Panc1 (cell line): ENCODE measurements at regions not wholly inside any gene's neighbourhood (a gene's known extent, or its start where the extent isn't known, plus 50 kb on each side); places are given as distances from the start of the nearest gene placed in this dataset.

ENCODE experiments used
- ATAC-seq: fragments of 200-7000 bp; cut with Tn5 transposase; 2 replicates; pipeline ENCODE4 v1.9.1; 2020; ENCODE audit warnings: mild to moderate bottlenecking, moderate library complexity
- BruUV-seq: library from RNA; stranded (reverse); fragments of 400-500 nt; replicated peaks from 2 replicates; lab custom pipeline; 2021; lab: Mats Ljungman, UMichigan
- CTCF ChIA-PET: fragments of 300-600 bp; sonication (Branson Sonifier 250); formaldehyde crosslinking; loops from one replicate; lab custom pipeline; 2022; ENCODE audit warnings: antibody characterized with exemption; lab: Charles Lee
- POLR2A ChIA-PET: fragments of 300-600 bp; sonication (Branson Sonifier 250); formaldehyde crosslinking; loops from one replicate; lab custom pipeline; 2022; ENCODE audit warnings: antibody characterized with exemption; lab: Charles Lee
- DNase-seq: peaks from one replicate; pipeline ENCODE4 v3.0.0-alpha.2; 2010; ENCODE audit warnings: low read depth, low spot score
- H3K27ac ChIP-seq: 2 replicates; pipeline ENCODE4 v1.5.1; 2011; ENCODE audit warnings: mild to moderate bottlenecking, low read length, inconsistent platforms
- H3K27me3 ChIP-seq: fragments of 200-500 bp; sonication (Bioruptor generic); 2 replicates; pipeline ENCODE4 v1.6.0; 2014; ENCODE audit warnings: low read length, inconsistent platforms; ENCODE audit not compliant: control insufficient read depth, insufficient read depth
- H3K36me3 ChIP-seq: fragments of 200-500 bp; sonication (Bioruptor generic); 2 replicates; pipeline ENCODE4 v1.5.1; 2014; ENCODE audit warnings: inconsistent platforms, mild to moderate bottlenecking, low read length, moderate library complexity; ENCODE audit not compliant: control insufficient read depth, insufficient read depth
- H3K4me1 ChIP-seq: 2 replicates; pipeline ENCODE4 v1.5.1; 2011; ENCODE audit warnings: inconsistent platforms, mild to moderate bottlenecking, low read length, moderate library complexity; ENCODE audit not compliant: control insufficient read depth, insufficient read depth
- H3K4me3 ChIP-seq, 2 experiments: 2 replicates each; pipeline ENCODE4 v1.5.1; 2011 to 2012; ENCODE audit warnings: low read depth in 2 of 2, low read length in 2 of 2, mild to moderate bottlenecking in 2 of 2, inconsistent platforms in 1 of 2, moderate library complexity in 1 of 2
- H3K9me3 ChIP-seq: fragments of 200-500 bp; sonication (Bioruptor generic); 2 replicates; pipeline ENCODE4 v1.5.1; 2014; ENCODE audit warnings: low read depth, mild to moderate bottlenecking, inconsistent platforms, low read length, moderate library complexity; ENCODE audit not compliant: control insufficient read depth, insufficient read depth
- CTCF ChIP-seq: fragments of 450-650 bp; IDR thresholded peaks from 2 replicates; pipeline ENCODE4 v1.5.1; 2017; ENCODE audit warnings: mild to moderate bottlenecking
- POLR2AphosphoS5 ChIP-seq: IDR thresholded peaks from 2 replicates; pipeline ENCODE4 v1.6.1; 2012; ENCODE audit warnings: mild to moderate bottlenecking, low read depth, low read length, moderate library complexity
- REST ChIP-seq, 2 experiments: IDR thresholded peaks; 2 replicates each; pipeline ENCODE4 v1.6.1; 2011 to 2012; ENCODE audit warnings: low read depth in 2 of 2, control low read depth in 1 of 2, low read length in 1 of 2, mild to moderate bottlenecking in 1 of 2, moderate library complexity in 1 of 2; ENCODE audit not compliant: insufficient read depth in 1 of 2
- SIN3A ChIP-seq: IDR thresholded peaks from 2 replicates; pipeline ENCODE4 v1.6.1; 2012; ENCODE audit warnings: low read depth, mild to moderate bottlenecking, low read length, moderate library complexity, borderline replicate concordance; ENCODE audit not compliant: insufficient read depth
- TCF7L2 ChIP-seq: IDR thresholded peaks from 2 replicates; pipeline ENCODE4 v1.6.1; 2011; ENCODE audit warnings: mild to moderate bottlenecking, low read depth, low read length, inconsistent platforms
- in situ Hi-C: cut with HindIII; loops from 2 replicates; pipeline ENCODE4 v1.10.0; 2016; ENCODE audit warnings: low sequenced_read_pairs, low pct_unique_long_range_greater_than_20kb
- intact Hi-C: fragments of 100-400 bp; cut with micrococcal nuclease; formaldehyde crosslinking; loops from one replicate; pipeline ENCODE4 v1.10.0; 2022; ENCODE audit not compliant: unreplicated experiment

- in situ Hi-C loops (no loop called here), intact Hi-C loops (no loop called here)
- H3K27me3 ChIP-seq = no peaks in the 10 kb centered on the region
- no peaks in the 10 kb centered on the region for H3K36me3 ChIP-seq
- ChIA-PET CTCF (no interaction called here), POLR2A (no interaction called here)
- ATAC-seq = no peak
- no TSS peak for BruUV-seq
- no peak for DNase-seq
- no peak overlapping the region for H3K4me3 ChIP-seq
- no peak for TF ChIP-seq CTCF
- TF ChIP-seq REST (IDR thresholded peaks at IDR 0.05; ENCODE audit: insufficient read depth in 1 of 2, low read depth in 2 of 2, low read length in 1 of 2) = no peak
- TF ChIP-seq POLR2AphosphoS5 = no peak
- no peak for TF ChIP-seq TCF7L2
- no peak for TF ChIP-seq SIN3A
- H3K27ac ChIP-seq = no peak overlapping the region
- H3K4me1 ChIP-seq = no peaks in the 10 kb centered on the region
- H3K9me3 ChIP-seq = no peaks in the 10 kb centered on the region
These were observed 138.1 kb upstream of the PTCHD4 start for GRCh38 chr6:48249071-48249470.

- ATAC-seq (no peak), DNase-seq (no peak)
- Histone ChIP-seq H3K4me3 (no peak overlapping the region), H3K27me3 (no peaks in the 10 kb centered on the region), H3K4me1 (no peaks in the 10 kb centered on the region), H3K36me3 (no peaks in the 10 kb centered on the region), H3K27ac (no peak overlapping the region), H3K9me3 (no peaks in the 10 kb centered on the region)
- TF ChIP-seq TCF7L2 (no peak), SIN3A (no peak), CTCF (no peak), POLR2AphosphoS5 (no peak), REST (IDR thresholded peaks at IDR 0.05; ENCODE audit: insufficient read depth in 1 of 2, low read depth in 2 of 2, low read length in 1 of 2) (no peak)
- in situ Hi-C loops = no loop called here
- POLR2A ChIA-PET = no interaction called here
- BruUV-seq = no TSS peak
- intact Hi-C loops = no loop called here
- CTCF ChIA-PET = no interaction called here
These were observed 132.1 kb upstream of the PTCHD4 start for GRCh38 chr6:48243071-48243470.
